CD4-positive, alpha-beta T cell treated with Interleukin-17A for 4 hours (primary cell): ENCODE measurements at regions not wholly inside any gene's neighbourhood (a gene's known extent, or its start where the extent isn't known, plus 50 kb on each side); places are given as distances from the start of the nearest gene placed in this dataset.
"Not testable (repeated sequence)": the region's sequence is repeated elsewhere in the genome, so short reads cannot be mapped to it uniquely, and the experiment has no call there.

Source experiments
- DNase-seq: peaks from one replicate; pipeline ENCODE4 v3.0.0-alpha.2; 2020; ENCODE audit warnings: mixed read lengths

GRCh38 chr14:105682442-105682841, 156.1 kb downstream of the TMEM121 start:
- DNase-seq: not testable (repeated sequence)

DNA sequence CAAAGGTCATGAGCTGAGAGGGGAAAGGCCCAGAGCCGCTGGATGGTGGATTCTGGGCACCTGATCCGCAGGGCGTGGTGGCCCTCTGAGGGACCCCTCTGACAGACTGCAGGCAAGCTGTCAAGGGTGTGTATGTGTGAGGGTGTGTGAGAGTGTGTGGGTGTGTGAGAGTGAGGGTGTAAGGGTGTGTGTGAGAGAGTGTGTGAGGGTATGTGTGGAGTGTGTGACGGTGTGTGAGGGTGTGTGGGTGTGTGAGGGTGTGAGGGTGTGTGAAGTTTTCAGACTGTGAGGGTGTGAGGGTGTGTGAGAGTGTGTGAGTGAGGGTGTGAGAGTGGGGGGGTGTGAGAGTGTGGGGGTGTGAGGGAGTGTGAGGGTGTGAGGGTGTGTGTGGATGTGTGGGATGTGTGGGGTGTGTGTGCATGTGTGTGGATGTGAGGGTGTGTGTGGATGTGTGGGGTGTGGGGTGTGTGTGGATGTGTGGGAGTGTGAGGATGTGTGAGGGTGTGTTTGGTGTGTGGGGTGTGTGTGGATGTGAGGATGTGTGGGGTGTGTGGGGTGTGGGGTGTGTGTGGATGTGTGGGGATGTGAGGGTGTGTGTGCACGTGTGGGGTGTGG, 156.7 kb downstream of the TMEM121 start:
- no peak for DNase-seq

GRCh38 chr14:105684056-105684455, 157.7 kb downstream of the TMEM121 start:
- DNase-seq: not testable (repeated sequence)

GRCh38 chr14:105684597-105684996, 158.2 kb downstream of the TMEM121 start:
- not testable (repeated sequence) for DNase-seq

- DNase-seq: no peak
These were observed 158.6 kb downstream of the TMEM121 start for GRCh38 chr14:105685003-105685402.

- DNase-seq: not testable (repeated sequence)
These were observed 159.2 kb downstream of the TMEM121 start for GRCh38 chr14:105685605-105686004.

GRCh38 chr14:105686050-105686449, 159.7 kb downstream of the TMEM121 start:
- DNase-seq: not testable (repeated sequence)

GRCh38 chr14:105686462-105687170, 160.2 kb downstream of the TMEM121 start:
- not testable (repeated sequence) for DNase-seq

GRCh38 chr14:105687171-105688022, 161.0 kb downstream of the TMEM121 start:
- DNase-seq: not testable (repeated sequence)

- not testable (repeated sequence) for DNase-seq
These were observed 161.6 kb downstream of the TMEM121 start for GRCh38 chr14:105688023-105688351.

DNA sequence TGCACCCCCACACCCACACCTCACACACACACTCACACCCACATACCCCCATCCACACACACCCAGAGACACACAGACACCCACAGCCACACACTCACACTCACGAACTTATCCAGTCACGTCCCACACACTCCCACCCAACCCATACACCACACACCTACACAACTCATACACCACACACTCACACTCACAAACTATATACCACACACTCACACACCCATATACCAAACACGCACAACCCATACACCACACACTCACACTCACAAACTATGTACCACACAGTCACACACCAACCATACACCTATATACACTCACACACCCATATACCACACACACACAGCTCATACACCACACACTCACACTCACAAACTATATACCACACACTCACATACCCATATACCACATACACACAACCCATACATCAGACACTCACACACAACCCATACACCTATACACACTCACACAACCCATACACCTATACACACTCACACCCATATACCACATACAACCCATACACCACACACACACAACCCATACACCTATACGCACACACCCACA, 162.4 kb downstream of the TMEM121 start:
- not testable (repeated sequence) for DNase-seq

GRCh38 chr14:105689722-105690121, 163.3 kb downstream of the TMEM121 start:
- no peak for DNase-seq

DNA sequence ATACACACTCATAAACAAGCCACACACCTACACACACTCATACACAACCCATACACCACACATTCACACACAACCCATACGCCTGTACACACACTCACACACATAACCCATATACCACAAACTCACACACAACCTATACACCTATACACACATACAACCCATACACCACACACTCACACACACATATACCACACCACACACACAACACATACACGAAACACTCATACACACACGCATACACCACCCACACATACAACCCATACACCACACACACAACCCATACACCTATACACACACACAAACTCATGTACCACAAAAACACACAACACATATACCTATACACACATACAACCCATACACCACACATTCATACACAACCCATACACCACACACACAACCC, 164.3 kb downstream of the TMEM121 start:
- DNase-seq: no peak

- not testable (repeated sequence) for DNase-seq
These were observed 165.1 kb downstream of the TMEM121 start for GRCh38 chr14:105691321-105692109.

- not testable (repeated sequence) for DNase-seq
These were observed 165.8 kb downstream of the TMEM121 start for GRCh38 chr14:105692110-105692685.

GRCh38 chr14:105694961-105695360, 168.6 kb downstream of the TMEM121 start:
- DNase-seq: no peak

- DNase-seq: not testable (repeated sequence)
These were observed 170.0 kb downstream of the TMEM121 start for GRCh38 chr14:105696388-105696787.

DNA sequence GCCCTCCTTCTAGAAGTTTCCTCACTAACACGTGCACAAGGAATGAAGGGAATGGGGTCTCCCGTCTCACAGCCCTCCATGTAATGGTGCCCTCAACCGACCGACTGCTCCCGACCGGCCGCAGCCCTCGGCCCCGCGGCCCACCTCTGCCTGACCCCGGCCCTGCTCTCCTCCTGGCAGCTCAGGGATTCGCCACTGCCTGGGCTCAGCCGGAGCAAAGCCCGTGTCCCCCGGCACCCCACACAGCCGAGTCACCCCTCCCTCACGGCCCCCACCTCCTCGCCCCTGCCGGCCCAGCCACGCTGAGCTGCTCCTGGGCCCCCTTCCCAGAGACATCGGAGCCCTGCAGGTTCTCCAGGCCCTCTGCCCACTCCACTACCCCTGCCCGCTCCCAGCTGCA, 171.0 kb downstream of the TMEM121 start:
- DNase-seq: not testable (repeated sequence)

GRCh38 chr14:105697955-105698354, 171.6 kb downstream of the TMEM121 start:
- not testable (repeated sequence) for DNase-seq

GRCh38 chr14:105698940-105699556, 172.7 kb downstream of the TMEM121 start:
- DNase-seq: not testable (repeated sequence)

- not testable (repeated sequence) for DNase-seq
These were observed 173.3 kb downstream of the TMEM121 start for GRCh38 chr14:105699706-105700105.
